COR-L47 (cell line): ENCODE measurements at regions not wholly inside any gene's neighbourhood (a gene's known extent, or its start where the extent isn't known, plus 50 kb on each side); places are given as distances from the start of the nearest gene placed in this dataset.

Source experiments
- DNase-seq: peaks from one replicate; lab custom pipeline; 2025; lab: John Stamatoyannopoulos, UW

GRCh38 chr4:153034681-153035080 is 98.6 kb downstream of the FHDC1 start:
- no peak for DNase-seq

- no peak for DNase-seq
Observed at GRCh38 chr4:153036931-153037482, 100.9 kb downstream of the FHDC1 start.

DNA sequence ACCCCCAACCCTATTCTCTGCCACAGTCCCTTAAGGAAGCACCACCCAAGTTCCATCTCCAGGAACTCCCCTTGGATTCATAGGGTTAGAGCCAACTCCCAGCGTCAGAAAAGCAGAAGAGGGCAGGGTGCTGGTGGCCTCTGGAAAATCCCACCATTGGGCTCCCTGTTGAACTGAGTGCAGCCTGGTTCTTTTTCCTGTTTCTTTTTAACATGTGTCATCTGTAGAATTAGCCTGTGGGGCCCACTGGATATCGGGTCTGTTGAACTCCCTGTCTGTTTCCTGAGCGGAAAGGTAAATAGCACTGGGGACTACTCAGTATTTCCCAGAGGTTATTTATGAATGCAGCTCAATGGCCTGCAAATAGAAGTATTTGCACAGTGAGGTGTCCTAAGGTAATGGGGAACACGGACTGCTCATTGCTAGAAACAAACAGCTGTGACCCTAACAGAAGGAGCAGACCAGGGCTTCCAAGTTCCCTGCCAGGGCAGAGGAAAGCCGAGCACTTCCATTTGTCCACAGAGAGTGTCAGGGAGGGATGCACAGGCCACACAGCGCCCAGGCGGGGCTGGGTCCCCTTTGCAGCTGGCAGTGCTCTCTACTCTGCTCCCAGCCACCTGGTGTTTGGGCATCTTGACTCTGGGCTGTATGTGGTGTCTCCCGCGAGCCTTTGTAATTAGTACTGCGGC is 102.6 kb downstream of the FHDC1 start:
- DNase-seq, result peak; percentile 39

DNA sequence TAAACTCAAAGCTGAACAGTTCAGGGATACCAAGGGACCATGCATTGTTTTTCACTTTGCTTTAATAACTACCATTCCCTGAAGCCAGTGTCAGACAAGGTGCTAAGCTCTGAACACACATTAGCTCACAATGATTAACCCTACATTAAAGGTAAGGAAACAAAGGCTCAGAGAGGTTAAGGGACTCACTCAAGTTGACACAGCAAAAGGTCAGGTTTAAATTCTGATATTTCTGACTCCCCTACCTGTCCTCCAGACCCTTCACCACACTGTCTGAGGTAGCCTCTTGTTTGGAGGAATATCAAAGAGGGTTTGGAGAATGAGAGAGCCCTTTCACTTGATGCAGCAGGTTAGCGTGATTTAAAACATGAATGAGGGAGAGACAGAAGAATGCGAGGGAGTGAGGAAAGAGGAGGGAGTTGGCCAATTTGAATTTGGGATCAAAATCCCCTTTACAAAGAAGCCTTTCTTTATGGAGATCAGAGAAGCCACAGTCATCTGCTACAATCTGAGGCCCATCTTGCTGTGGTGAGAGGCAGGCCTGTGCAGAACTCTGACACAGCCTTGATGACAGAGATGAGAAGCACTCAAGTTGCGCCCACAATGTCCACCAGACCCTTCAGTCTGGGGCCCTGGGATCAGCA is 103.5 kb downstream of the FHDC1 start:
- DNase-seq, result no peak

DNA sequence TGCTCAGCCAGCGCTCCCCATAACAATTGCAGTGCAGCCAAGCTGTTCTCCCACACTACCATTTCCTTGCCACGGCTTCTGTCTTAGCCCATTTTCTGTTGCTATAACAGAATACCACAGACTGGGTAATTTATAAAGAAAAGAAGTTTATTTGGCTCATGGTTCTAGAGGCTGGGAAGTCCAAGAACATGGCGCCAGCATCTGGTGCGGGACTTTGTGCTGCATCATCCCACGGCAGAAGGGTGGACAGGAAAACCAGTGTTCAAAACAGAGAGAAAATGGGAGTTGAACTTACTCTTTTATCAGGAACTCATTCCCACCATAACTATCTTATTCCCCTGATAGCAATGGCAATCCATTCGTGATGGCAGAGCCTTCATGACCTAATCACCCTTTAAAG is 104.6 kb downstream of the FHDC1 start:
- DNase-seq, result no peak

- DNase-seq, result no peak
Observed at GRCh38 chr4:153044036-153044435, 107.9 kb downstream of the FHDC1 start.

GRCh38 chr4:153045111-153045982 is 109.2 kb downstream of the FHDC1 start:
- DNase-seq, result no peak

- DNase-seq, result no peak
Observed at GRCh38 chr4:153058671-153059060, 122.5 kb downstream of the FHDC1 start.

DNA sequence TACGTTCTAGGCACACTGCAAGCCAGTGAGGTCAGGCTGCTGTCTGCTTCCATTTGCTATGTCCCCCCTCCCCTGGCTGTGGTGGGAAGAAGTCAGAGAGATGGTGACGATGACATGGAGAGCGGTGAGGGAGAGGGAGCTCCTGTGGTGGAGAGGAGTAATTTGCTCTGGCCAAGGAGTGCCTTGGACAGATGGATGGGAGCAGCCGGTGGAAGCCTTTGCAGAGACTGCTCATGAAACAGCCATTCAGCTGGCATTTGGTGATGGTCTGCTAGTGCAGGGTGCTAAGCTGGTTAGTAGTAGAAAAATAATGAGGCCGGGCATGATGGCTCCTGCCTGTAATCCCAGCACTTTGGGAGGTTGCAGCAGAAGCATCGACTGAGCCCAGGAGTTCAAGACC is 124.1 kb downstream of the FHDC1 start:
- no peak for DNase-seq

DNA sequence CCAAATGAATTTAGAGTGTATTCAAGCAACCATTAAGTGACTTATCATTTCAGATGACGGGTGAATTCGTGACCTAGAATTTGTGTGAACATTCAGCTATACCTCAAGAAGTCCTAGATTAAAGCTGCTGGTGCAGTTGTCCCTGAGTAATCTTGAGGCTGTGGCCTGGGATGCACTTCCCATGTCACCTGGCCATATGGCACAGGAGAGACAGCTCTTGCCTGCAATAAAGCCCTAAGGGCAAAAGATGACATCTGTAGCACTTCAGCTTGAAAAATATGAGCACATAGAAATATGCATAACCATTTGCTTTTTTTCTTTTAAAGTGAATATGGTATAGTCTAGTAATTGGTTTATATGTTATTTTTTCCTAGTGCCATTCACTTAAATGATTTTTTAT is 125.8 kb downstream of the FHDC1 start:
- DNase-seq, result no peak

GRCh38 chr4:153062652-153063168 is 126.6 kb downstream of the FHDC1 start:
- DNase-seq, result no peak

GRCh38 chr4:153063490-153063889 is 127.4 kb downstream of the FHDC1 start:
- no peak for DNase-seq

DNA sequence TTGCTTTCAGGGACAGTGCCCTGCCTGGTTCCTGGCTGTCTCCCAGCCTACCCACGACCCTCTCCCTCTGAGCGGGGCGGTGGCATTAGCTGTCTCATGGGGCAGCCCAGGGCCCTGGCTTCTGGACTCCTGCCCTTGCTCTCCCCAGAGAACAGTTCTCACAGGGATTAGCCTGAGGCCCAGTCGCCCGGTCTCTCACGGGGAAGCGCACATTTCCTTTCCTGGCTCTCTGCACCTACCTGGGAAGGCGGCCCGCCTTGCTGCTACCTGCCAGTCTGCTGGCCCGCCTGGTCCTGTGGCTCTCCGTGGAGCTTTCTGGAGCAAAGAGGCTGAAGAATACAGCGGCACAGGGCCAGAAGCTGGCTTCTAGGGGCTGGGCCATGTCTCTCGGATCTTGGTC is 128.4 kb downstream of the FHDC1 start:
- no peak for DNase-seq

DNA sequence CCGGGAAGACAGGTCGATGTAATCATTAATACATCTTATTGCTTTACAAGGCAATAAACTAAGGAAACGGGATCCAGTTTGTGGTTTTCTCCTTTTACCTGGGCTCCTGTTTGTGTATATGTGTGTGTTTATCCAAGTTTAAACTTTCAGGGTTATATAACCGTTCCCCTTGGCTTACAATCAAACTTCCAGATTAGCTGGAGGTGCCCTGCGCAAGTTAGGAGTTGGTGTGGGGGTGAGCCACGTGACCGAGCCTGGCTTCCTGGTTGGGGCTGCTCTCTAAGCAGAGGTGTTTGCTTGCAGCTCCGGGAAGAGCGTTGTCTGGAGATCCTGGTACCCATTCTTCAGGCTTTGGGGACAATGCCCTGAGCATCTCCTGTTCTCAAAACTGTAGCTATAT is 129.2 kb downstream of the FHDC1 start:
- no peak for DNase-seq

DNA sequence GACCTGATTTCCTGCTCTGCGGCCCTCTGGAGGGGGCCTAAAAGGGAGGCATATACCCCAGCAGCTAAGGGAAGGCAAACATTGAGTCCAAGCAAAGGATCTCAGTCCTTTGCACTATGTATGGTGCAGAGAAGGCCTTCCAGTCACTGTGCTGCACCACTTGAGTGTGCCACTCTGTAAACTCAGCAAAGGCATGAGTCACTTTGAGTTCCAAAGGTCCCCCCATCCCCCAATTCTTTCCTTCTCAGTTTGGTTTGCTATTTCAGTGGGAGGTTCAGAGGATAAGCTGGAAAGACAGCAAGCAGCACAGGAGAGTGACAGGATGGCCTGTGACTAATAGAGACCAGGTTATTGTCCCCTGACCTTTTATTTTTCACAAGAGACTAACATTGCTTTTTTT is 131.3 kb downstream of the FHDC1 start:
- DNase-seq, result no peak

DNA sequence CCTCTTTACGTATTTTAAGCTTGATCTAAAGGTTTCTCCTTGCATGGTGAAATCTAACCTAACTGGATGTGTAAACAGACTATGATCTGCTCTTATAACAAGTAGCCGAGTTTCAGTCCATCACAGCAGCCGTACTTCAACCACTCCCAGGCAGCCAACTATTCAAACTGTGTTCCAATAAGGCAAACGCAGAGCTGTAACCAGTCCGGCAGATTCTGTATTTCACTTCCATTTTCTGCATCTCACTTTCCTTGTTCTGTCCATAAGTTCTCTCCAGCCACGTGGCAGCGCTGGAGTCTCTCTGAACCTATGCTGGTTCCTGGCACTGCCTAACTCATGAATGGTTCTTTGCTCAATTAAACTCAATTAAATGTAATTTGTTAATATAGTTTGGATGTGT is 132.6 kb downstream of the FHDC1 start:
- no peak for DNase-seq

GRCh38 chr4:153071958-153072598 is 132.2 kb upstream of the TRIM2 start:
- no peak for DNase-seq

GRCh38 chr4:153072661-153073060 is 131.6 kb upstream of the TRIM2 start:
- DNase-seq, result no peak

DNA sequence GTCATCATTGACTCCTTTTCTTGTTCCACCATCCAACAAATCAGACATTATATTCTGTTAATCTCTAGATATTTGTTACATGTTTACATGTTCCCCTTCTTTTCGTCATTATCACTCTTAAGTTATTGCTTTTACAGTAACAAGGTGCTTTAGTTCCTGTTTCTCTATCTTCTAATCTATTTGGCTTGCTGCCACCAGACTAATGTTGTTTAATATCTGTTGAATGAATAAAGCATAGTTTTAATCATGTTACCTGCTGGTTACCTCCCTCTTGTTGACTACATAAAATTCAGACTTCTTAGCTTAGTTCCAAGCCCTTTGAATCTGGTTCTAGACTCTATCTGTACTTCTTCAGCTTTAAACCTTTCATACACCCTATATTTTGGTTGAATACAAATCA is 129.8 kb upstream of the TRIM2 start:
- no peak for DNase-seq

DNA sequence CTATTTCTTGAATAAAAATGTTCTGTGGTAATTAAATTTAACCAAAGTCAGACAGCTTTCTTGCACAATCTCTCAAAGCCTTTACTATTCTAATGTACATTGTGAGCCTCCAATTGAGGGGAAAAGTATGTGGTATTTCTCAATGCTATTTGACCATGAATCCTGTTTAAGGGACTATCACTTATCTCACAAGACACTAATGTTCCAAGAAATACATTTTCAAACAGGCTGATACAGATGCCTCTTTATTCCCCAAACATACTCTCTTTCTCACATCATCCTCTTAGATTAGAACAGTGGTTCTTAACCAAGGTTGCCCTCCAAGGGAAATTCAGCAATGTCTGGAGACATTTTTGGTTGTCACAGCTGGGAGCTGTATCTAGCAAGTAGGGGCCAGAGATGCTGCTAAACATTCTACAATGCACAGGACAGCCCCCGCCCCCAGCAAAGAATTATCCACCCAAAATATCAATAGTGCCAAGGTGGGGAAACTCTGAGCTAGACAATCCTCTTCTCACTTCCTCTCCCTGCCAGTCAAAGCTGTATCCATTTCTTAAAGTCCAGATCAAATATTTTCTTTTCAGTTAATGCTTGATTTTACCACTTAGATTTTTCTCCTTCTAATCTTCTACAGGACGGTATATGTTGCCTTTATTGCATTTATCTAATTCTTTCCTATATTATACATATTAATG is 129.2 kb upstream of the TRIM2 start:
- no peak for DNase-seq

- DNase-seq, result no peak
Observed at GRCh38 chr4:153075836-153076518, 128.3 kb upstream of the TRIM2 start.
